ENCODE measurements at regions not wholly inside any gene's neighbourhood (a gene's known extent, or its start where the extent isn't known, plus 50 kb on each side); places are given as distances from the start of the nearest gene placed in this dataset.

DNA sequence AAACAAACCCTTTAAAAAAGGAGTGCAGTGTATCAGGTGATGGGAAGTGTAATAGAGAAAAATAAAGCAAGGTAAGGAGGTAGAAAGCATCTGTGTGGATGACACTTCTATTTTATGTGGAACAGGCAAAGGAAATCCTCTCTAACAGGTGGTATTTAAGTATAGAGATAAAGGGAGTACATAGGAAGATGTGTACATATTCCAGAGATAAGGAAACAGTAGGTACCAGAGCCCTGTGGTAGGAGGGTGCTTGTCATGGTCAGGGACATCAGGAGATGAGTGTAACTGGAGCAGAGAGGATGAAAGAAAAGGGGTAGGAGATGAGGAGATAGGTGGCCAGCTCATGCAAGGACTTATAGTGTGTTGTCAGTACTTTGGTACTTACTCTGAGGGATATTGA lies 65.8 kb downstream of the CHST2 start:
- peaks cover 2% of the 10 kb centered on the region; the same call in 1 of the 2 replicates for H3K79me2 ChIP-seq (ENCODE audit: insufficient read depth, low read length)
- ATAC-seq (ENCODE audit: insufficient read depth, low read depth), result no peak
- no peak overlapping the region for H3K4me2 ChIP-seq (ENCODE audit: insufficient read depth, low read length)
- H3K27me3 ChIP-seq (ENCODE audit: insufficient read depth, low read length, poor library complexity), result no peaks in the 10 kb centered on the region
- H3K27ac ChIP-seq (ENCODE audit: low read length), result no peak overlapping the region
- no peaks in the 10 kb centered on the region for H3K36me3 ChIP-seq (ENCODE audit: insufficient read depth, low read length)
- no peak for TF ChIP-seq EZH2 (IDR thresholded peaks at IDR 0.05; ENCODE audit: borderline replicate concordance, low read depth, low read length, severe bottlenecking)
- TF ChIP-seq, protein P1, sequence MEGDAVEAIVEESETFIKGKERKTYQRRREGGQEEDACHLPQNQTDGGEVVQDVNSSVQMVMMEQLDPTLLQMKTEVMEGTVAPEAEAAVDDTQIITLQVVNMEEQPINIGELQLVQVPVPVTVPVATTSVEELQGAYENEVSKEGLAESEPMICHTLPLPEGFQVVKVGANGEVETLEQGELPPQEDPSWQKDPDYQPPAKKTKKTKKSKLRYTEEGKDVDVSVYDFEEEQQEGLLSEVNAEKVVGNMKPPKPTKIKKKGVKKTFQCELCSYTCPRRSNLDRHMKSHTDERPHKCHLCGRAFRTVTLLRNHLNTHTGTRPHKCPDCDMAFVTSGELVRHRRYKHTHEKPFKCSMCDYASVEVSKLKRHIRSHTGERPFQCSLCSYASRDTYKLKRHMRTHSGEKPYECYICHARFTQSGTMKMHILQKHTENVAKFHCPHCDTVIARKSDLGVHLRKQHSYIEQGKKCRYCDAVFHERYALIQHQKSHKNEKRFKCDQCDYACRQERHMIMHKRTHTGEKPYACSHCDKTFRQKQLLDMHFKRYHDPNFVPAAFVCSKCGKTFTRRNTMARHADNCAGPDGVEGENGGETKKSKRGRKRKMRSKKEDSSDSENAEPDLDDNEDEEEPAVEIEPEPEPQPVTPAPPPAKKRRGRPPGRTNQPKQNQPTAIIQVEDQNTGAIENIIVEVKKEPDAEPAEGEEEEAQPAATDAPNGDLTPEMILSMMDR (IDR thresholded peaks at IDR 0.05; ENCODE audit: borderline replicate concordance, extremely low read depth, low read length, poor library complexity, severe bottlenecking), result no peak
- H3K9me3 ChIP-seq (ENCODE audit: insufficient read depth, low read length, severe bottlenecking), result no peaks in the 10 kb centered on the region
- H2AFZ ChIP-seq (ENCODE audit: low read depth, low read length), result no peak overlapping the region
- peaks cover 20% of the 10 kb centered on the region for H3K4me1 ChIP-seq (ENCODE audit: insufficient read depth, low read length)
- no peak overlapping the region for H3K9ac ChIP-seq (ENCODE audit: low read depth, low read length)
- H4K20me1 ChIP-seq (ENCODE audit: insufficient read depth, low read length), result no peaks in the 10 kb centered on the region
- no peak for DNase-seq
- H3K4me3 ChIP-seq (ENCODE audit: low read depth in 1 of 2, low read length in 2 of 2), result no peak overlapping the region

DNA sequence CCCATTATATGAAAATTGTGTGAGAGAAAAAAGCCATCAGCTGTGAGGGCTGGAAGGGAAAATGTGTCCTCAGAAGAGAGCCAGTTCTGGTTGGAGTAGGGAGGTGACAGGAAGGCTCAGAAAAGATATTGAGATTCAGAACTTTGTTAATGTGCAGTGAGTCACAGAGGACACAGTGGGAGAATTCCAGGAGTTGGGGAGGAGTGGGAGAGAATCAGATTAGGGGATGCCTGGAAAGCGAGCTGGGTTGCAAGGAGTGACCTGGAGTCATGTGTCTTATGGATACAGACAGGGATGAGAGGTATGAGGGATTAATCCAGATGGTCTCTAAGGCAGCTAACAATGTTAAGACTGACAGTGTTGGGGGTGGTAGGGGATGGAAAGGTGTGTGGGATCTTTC lies 67.5 kb downstream of the CHST2 start:
- Histone ChIP-seq H4K20me1 (ENCODE audit: insufficient read depth, low read length) (no peaks in the 10 kb centered on the region), H3K79me2 (ENCODE audit: insufficient read depth, low read length) (no peaks in the 10 kb centered on the region), H3K36me3 (ENCODE audit: insufficient read depth, low read length) (no peaks in the 10 kb centered on the region), H3K4me1 (ENCODE audit: insufficient read depth, low read length) (peaks cover 35% of the 10 kb centered on the region), H3K27me3 (ENCODE audit: insufficient read depth, low read length, poor library complexity) (no peaks in the 10 kb centered on the region), H3K9me3 (ENCODE audit: insufficient read depth, low read length, severe bottlenecking) (no peaks in the 10 kb centered on the region), H3K27ac (ENCODE audit: low read length) (peak overlapping the region; percentile 34; the same call in 1 of the 2 replicates), H3K4me3 (ENCODE audit: low read depth in 1 of 2, low read length in 2 of 2) (no peak overlapping the region), H3K4me2 (ENCODE audit: insufficient read depth, low read length) (no peak overlapping the region), H2AFZ (ENCODE audit: low read depth, low read length) (no peak overlapping the region), H3K9ac (ENCODE audit: low read depth, low read length) (no peak overlapping the region)
- DNase-seq (no peak), ATAC-seq (ENCODE audit: insufficient read depth, low read depth) (no peak)
- no peak for TF ChIP-seq EZH2 (IDR thresholded peaks at IDR 0.05; ENCODE audit: borderline replicate concordance, low read depth, low read length, severe bottlenecking)
- TF ChIP-seq, protein P1 (IDR thresholded peaks at IDR 0.05; ENCODE audit: borderline replicate concordance, extremely low read depth, low read length, poor library complexity, severe bottlenecking), result no peak

DNA sequence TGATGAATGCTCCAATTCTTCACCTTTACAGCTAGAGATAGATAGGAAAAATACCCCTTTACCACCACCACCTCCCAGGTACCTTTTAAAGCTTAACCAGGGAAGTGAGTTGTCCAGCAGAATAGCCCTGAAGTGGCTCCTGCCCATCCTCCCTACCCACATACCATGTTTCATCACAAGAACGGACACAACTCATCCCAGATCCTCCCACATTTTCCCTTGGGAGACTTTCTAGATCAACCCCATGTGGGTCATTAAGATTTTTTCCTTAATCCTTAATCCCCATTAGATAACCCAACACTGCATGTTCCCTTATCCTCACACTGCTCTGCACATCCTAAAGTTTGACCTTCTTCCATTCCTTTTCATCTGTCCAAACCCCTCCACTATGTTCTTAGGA lies 69.3 kb downstream of the CHST2 start:
- DNase-seq, result no peak
- H3K4me1 ChIP-seq (ENCODE audit: insufficient read depth, low read length), result peaks cover 32% of the 10 kb centered on the region
- no peak overlapping the region for H3K4me2 ChIP-seq (ENCODE audit: insufficient read depth, low read length)
- H4K20me1 ChIP-seq (ENCODE audit: insufficient read depth, low read length), result no peaks in the 10 kb centered on the region
- H3K27me3 ChIP-seq (ENCODE audit: insufficient read depth, low read length, poor library complexity), result no peaks in the 10 kb centered on the region
- H2AFZ ChIP-seq (ENCODE audit: low read depth, low read length), result no peak overlapping the region
- H3K79me2 ChIP-seq (ENCODE audit: insufficient read depth, low read length), result no peaks in the 10 kb centered on the region
- H3K36me3 ChIP-seq (ENCODE audit: insufficient read depth, low read length), result no peaks in the 10 kb centered on the region
- H3K4me3 ChIP-seq (ENCODE audit: low read depth in 1 of 2, low read length in 2 of 2), result no peak overlapping the region
- ATAC-seq (ENCODE audit: insufficient read depth, low read depth), result no peak
- no peak for TF ChIP-seq EZH2 (IDR thresholded peaks at IDR 0.05; ENCODE audit: borderline replicate concordance, low read depth, low read length, severe bottlenecking)
- TF ChIP-seq, protein P1 (IDR thresholded peaks at IDR 0.05; ENCODE audit: borderline replicate concordance, extremely low read depth, low read length, poor library complexity, severe bottlenecking), result no peak
- peaks cover 5% of the 10 kb centered on the region for H3K9me3 ChIP-seq (ENCODE audit: insufficient read depth, low read length, severe bottlenecking)
- no peak overlapping the region for H3K27ac ChIP-seq (ENCODE audit: low read length)
- no peak overlapping the region for H3K9ac ChIP-seq (ENCODE audit: low read depth, low read length)

DNA sequence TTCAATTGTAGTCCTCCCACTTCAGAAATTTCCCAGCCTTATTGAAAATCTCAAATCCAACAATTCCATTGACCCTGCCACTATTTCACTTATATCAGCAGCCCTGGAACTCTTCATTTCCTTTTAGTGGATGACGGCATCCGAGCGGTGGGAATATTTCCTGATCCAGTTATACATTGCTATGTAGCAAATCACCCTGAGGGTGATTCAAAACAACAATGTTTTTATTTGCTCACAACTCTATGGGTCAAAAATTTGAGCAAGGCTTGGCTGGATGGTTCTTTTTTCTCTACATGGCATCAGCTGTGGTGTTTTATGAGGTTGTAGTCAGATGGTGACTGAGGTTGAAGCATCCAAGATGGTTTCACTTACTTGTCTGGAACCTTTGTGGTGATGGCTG lies 70.5 kb downstream of the CHST2 start:
- Histone ChIP-seq H3K79me2 (ENCODE audit: insufficient read depth, low read length) (no peaks in the 10 kb centered on the region), H3K27me3 (ENCODE audit: insufficient read depth, low read length, poor library complexity) (no peaks in the 10 kb centered on the region), H3K4me2 (ENCODE audit: insufficient read depth, low read length) (no peak overlapping the region), H3K4me3 (ENCODE audit: low read depth in 1 of 2, low read length in 2 of 2) (no peak overlapping the region), H2AFZ (ENCODE audit: low read depth, low read length) (no peak overlapping the region), H3K36me3 (ENCODE audit: insufficient read depth, low read length) (no peaks in the 10 kb centered on the region), H4K20me1 (ENCODE audit: insufficient read depth, low read length) (no peaks in the 10 kb centered on the region), H3K4me1 (ENCODE audit: insufficient read depth, low read length) (peaks cover 32% of the 10 kb centered on the region), H3K9me3 (ENCODE audit: insufficient read depth, low read length, severe bottlenecking) (peaks cover 6% of the 10 kb centered on the region), H3K27ac (ENCODE audit: low read length) (no peak overlapping the region), H3K9ac (ENCODE audit: low read depth, low read length) (no peak overlapping the region)
- DNase-seq (no peak), ATAC-seq (ENCODE audit: insufficient read depth, low read depth) (no peak)
- no peak for TF ChIP-seq EZH2 (IDR thresholded peaks at IDR 0.05; ENCODE audit: borderline replicate concordance, low read depth, low read length, severe bottlenecking)
- TF ChIP-seq, protein P1 (IDR thresholded peaks at IDR 0.05; ENCODE audit: borderline replicate concordance, extremely low read depth, low read length, poor library complexity, severe bottlenecking), result no peak
